OCI-LY1 (cell line): ENCODE measurements at regions not wholly inside any gene's neighbourhood (a gene's known extent, or its start where the extent isn't known, plus 50 kb on each side); places are given as distances from the start of the nearest gene placed in this dataset.

Experiments used
- EZH2 ChIP-seq: fragments of 200-600 bp; sonication (generic), shearing (Covaris generic); IDR thresholded peaks from 2 replicates; pipeline ENCODE4 v1.8.0; 2017; ENCODE audit warnings: borderline replicate concordance, mixed run types, mild to moderate bottlenecking, antibody characterized with exemption, low read length, moderate library complexity, mixed read lengths
- TF ChIP-seq, protein P1 (sequence below): fragments of 200-600 bp; sonication (generic), shearing (Covaris generic); IDR thresholded peaks from 2 replicates; pipeline ENCODE4 v1.5.1; 2017; ENCODE audit warnings: mild to moderate bottlenecking, antibody characterized with exemption, low read length, moderate library complexity, mixed read lengths

DNA sequence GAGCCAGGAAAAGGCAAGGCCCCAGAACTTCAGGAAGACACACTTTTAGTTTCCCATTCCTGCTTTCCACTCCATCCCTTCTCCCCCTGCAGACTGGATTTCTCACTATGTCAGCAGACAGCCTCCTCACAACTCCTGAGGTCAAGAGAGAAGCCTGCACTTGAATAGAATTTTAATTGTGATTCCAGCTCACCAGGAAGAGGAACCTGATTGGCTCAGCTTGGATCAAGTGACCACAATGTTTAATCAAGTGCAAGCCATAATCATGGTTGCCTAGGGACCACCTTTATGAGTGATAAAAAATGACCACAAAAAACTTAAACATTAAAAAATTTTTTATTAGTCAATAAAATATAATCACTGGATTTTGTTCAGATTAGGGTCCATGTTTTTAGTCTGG is 244.7 kb upstream of the RHOBTB1 start:
- TF ChIP-seq, protein P1, sequence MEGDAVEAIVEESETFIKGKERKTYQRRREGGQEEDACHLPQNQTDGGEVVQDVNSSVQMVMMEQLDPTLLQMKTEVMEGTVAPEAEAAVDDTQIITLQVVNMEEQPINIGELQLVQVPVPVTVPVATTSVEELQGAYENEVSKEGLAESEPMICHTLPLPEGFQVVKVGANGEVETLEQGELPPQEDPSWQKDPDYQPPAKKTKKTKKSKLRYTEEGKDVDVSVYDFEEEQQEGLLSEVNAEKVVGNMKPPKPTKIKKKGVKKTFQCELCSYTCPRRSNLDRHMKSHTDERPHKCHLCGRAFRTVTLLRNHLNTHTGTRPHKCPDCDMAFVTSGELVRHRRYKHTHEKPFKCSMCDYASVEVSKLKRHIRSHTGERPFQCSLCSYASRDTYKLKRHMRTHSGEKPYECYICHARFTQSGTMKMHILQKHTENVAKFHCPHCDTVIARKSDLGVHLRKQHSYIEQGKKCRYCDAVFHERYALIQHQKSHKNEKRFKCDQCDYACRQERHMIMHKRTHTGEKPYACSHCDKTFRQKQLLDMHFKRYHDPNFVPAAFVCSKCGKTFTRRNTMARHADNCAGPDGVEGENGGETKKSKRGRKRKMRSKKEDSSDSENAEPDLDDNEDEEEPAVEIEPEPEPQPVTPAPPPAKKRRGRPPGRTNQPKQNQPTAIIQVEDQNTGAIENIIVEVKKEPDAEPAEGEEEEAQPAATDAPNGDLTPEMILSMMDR, result no peak
- no peak for TF ChIP-seq EZH2
